ENCODE measurements at regions not wholly inside any gene's neighbourhood (a gene's known extent, or its start where the extent isn't known, plus 50 kb on each side); places are given as distances from the start of the nearest gene placed in this dataset.

- no peak for DNase-seq (ENCODE audit: low spot score)
These were observed 205.6 kb upstream of the PROK2 start for GRCh38 chr3:71990545-71990944.

- DNase-seq (ENCODE audit: low spot score) = peak; percentile 28
These were observed 204.2 kb upstream of the PROK2 start for GRCh38 chr3:71989165-71989564.

- DNase-seq (ENCODE audit: low spot score) = peak; percentile 78
These were observed 202.9 kb upstream of the PROK2 start for GRCh38 chr3:71987828-71988227.

- peak; percentile 14 for DNase-seq (ENCODE audit: low spot score)
These were observed 202.3 kb upstream of the PROK2 start for GRCh38 chr3:71987089-71987735.

- DNase-seq (ENCODE audit: low spot score) = no peak
These were observed 201.7 kb upstream of the PROK2 start for GRCh38 chr3:71986606-71987005.

- DNase-seq (ENCODE audit: low spot score) = no peak
These were observed 200.1 kb upstream of the PROK2 start for GRCh38 chr3:71984843-71985613.

GRCh38 chr3:71983694-71984093 lies 198.7 kb upstream of the PROK2 start:
- DNase-seq (ENCODE audit: low spot score) = no peak

- DNase-seq (ENCODE audit: low spot score) = peak; percentile 93
These were observed 197.7 kb upstream of the PROK2 start for GRCh38 chr3:71982506-71983258.

- no peak for DNase-seq (ENCODE audit: low spot score)
These were observed 194.2 kb upstream of the PROK2 start for GRCh38 chr3:71979175-71979574.

- peak; percentile 5 for DNase-seq (ENCODE audit: low spot score)
These were observed 193.3 kb upstream of the PROK2 start for GRCh38 chr3:71978150-71978721.

- no peak for DNase-seq (ENCODE audit: low spot score)
These were observed 192.6 kb upstream of the PROK2 start for GRCh38 chr3:71977525-71977924.

- no peak for DNase-seq (ENCODE audit: low spot score)
These were observed 190.6 kb upstream of the PROK2 start for GRCh38 chr3:71975573-71975972.

- no peak for DNase-seq (ENCODE audit: low spot score)
These were observed 189.8 kb upstream of the PROK2 start for GRCh38 chr3:71974786-71975185.

GRCh38 chr3:71973274-71974030 lies 188.5 kb upstream of the PROK2 start:
- DNase-seq (ENCODE audit: low spot score) = no peak

- no peak for DNase-seq (ENCODE audit: low spot score)
These were observed 187.1 kb upstream of the PROK2 start for GRCh38 chr3:71972031-71972430.

- no peak for DNase-seq (ENCODE audit: low spot score)
These were observed 183.6 kb upstream of the PROK2 start for GRCh38 chr3:71968544-71968943.

GRCh38 chr3:71966185-71966584 lies 181.2 kb upstream of the PROK2 start:
- no peak for DNase-seq (ENCODE audit: low spot score)

GRCh38 chr3:71964170-71964569 lies 179.2 kb upstream of the PROK2 start:
- DNase-seq (ENCODE audit: low spot score) = no peak

- peak; percentile 95 for DNase-seq (ENCODE audit: low spot score)
These were observed 177.8 kb upstream of the PROK2 start for GRCh38 chr3:71962561-71963240.

GRCh38 chr3:71961891-71962290 lies 176.9 kb upstream of the PROK2 start:
- no peak for DNase-seq (ENCODE audit: low spot score)

- DNase-seq (ENCODE audit: low spot score) = no peak
These were observed 176.4 kb upstream of the PROK2 start for GRCh38 chr3:71961378-71961777.
